ENCODE measurements at regions not wholly inside any gene's neighbourhood (a gene's known extent, or its start where the extent isn't known, plus 50 kb on each side); places are given as distances from the start of the nearest gene placed in this dataset.

DNA sequence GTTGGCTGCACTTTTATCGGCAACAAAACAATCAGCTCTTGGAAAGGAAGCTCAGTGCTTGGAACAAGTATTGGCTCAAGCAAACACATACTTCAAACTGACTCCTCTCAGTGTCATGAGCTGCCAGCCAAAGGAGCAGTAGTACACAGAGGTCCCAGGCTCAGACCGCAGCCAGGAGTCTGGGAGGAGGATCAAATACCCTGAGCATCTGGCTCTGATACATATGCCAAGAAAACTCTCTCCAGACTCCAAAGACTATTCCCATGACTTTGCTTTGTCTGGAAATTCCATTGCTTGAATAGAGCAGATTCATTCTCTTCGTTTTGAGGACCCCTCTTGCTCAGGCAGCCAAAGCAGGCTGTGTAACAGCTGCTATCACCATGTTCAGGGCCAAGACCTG, 501.6 kb upstream of the PSMD7 start:
- TF ChIP-seq, protein P1, sequence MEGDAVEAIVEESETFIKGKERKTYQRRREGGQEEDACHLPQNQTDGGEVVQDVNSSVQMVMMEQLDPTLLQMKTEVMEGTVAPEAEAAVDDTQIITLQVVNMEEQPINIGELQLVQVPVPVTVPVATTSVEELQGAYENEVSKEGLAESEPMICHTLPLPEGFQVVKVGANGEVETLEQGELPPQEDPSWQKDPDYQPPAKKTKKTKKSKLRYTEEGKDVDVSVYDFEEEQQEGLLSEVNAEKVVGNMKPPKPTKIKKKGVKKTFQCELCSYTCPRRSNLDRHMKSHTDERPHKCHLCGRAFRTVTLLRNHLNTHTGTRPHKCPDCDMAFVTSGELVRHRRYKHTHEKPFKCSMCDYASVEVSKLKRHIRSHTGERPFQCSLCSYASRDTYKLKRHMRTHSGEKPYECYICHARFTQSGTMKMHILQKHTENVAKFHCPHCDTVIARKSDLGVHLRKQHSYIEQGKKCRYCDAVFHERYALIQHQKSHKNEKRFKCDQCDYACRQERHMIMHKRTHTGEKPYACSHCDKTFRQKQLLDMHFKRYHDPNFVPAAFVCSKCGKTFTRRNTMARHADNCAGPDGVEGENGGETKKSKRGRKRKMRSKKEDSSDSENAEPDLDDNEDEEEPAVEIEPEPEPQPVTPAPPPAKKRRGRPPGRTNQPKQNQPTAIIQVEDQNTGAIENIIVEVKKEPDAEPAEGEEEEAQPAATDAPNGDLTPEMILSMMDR (IDR thresholded peaks at IDR 0.05; ENCODE audit: low read depth, low read length): no peak
- DNase-seq (ENCODE audit: low read depth, low spot score): no peak
- no peak overlapping the region for H3K4me3 ChIP-seq (ENCODE audit: low read depth, low read length)
- in situ Hi-C loops (cut with HindIII; ENCODE audit: low sequenced_read_pairs): no loop called here

DNA sequence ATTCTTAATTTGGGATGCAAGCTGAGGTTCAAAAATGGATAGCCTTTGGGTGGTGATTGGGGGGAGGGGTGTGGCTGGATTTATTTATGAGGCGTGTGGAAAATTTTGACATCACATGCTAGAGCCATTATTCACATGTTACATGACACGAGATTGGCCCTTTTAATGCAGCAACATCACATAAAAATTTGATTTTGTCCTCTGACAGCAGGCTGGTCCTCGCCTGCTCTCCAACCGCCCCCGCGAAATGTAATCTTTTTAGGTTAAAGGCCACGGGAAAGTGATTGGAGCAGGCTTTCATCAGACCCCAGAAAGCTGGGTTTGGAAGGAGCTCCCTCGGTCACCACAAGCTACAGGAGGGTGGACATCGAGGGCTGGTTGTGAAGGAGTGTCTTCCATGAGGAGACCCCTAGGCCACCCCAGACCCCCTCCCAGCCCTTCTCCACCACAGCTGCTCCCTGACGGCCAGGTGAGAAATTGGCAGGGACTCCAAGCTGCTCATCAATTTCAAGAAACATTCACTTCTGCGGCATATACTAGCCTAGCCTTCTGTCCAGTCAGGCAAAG, 502.7 kb upstream of the PSMD7 start:
- no peak for DNase-seq (ENCODE audit: low read depth, low spot score)
- TF ChIP-seq, protein P1 (IDR thresholded peaks at IDR 0.05; ENCODE audit: low read depth, low read length): no peak
- no peak overlapping the region for H3K4me3 ChIP-seq (ENCODE audit: low read depth, low read length)
- in situ Hi-C loops (cut with HindIII; ENCODE audit: low sequenced_read_pairs): no loop called here

DNA sequence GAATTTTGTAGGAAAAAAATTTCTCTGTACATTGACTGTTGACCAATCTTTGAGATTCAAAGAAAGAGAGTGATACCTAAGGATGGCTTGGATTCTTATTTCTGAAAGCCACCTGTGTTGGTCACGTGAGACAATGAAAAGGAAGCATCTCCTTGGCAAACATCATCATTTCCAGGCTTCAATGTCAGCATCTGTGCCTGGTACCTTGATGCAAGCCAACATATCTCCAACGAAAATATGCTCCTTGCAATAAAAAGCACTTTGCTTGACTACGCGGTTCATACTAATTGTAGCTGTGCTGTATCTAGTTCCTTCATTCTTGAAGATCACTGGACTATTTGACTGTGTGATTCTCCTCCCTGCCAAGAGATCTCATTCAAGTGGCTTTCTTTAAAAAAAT, 503.4 kb upstream of the PSMD7 start:
- no peak overlapping the region for H3K4me3 ChIP-seq (ENCODE audit: low read depth, low read length)
- in situ Hi-C loops (cut with HindIII; ENCODE audit: low sequenced_read_pairs): no loop called here
- TF ChIP-seq, protein P1 (IDR thresholded peaks at IDR 0.05; ENCODE audit: low read depth, low read length): no peak
- DNase-seq (ENCODE audit: low read depth, low spot score): no peak

DNA sequence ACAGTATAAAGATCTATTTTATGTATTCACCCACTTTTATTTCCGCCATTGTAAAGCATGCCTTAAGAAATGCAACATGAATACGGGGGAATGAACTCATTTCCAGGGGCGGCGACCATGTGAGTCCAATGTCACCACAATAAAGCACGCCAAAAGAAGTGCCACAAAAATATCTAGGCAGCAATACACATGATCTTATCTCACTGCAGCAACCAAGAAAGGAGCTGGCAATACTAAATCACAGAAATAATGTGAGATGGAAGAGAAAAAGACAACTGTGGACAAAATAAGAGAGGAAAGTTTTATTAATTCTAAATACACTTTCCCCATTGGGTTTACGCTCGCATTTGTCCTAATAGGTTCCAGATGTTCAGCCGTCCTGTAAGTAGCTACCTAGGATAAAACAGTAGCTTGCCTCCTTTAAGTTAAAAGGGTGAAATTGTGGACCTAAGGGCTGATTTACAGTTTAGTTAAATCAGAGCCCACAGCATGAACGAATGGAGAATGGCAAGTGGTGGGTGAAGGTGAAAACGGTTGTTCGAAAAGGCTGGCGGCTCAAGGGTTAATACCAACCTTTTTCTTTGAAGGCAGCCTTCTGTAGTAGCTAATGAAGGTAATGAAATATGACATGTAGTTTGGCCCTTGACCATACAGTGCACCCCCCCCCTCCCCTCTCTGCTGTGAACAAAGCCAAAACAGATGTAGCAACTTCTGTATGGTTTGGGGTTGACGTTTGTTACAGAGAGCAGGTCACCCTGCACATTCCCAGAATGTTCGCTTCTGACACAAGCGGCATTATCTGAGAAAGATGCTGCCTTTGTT, 504.2 kb upstream of the PSMD7 start:
- in situ Hi-C loops (cut with HindIII; ENCODE audit: low sequenced_read_pairs): no loop called here
- no peak overlapping the region for H3K4me3 ChIP-seq (ENCODE audit: low read depth, low read length)
- DNase-seq (ENCODE audit: low read depth, low spot score): no peak
- TF ChIP-seq, protein P1 (IDR thresholded peaks at IDR 0.05; ENCODE audit: low read depth, low read length): no peak

DNA sequence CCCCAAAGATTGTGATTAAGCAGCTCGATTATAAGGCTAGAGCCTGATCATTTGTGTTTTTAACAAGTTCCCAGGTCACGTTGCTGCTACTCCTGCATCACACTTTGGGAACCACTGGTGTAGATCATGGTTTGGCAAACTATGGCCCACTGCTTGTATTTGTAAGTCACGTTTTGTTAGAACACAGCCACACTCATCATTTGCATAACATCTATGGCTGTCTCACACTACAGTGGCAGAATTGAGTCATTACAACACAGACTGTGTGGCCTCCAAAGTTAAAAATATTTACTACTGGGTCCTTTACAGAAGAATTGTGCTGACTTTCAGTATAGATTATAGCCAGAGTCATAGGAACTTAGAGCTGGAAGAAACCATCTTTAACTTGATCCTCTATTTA, 515.3 kb upstream of the PSMD7 start:
- H3K4me3 ChIP-seq (ENCODE audit: low read depth, low read length): no peak overlapping the region
- no peak for DNase-seq (ENCODE audit: low read depth, low spot score)
- in situ Hi-C loops (cut with HindIII; ENCODE audit: low sequenced_read_pairs): no loop called here
- TF ChIP-seq, protein P1 (IDR thresholded peaks at IDR 0.05; ENCODE audit: low read depth, low read length): no peak

DNA sequence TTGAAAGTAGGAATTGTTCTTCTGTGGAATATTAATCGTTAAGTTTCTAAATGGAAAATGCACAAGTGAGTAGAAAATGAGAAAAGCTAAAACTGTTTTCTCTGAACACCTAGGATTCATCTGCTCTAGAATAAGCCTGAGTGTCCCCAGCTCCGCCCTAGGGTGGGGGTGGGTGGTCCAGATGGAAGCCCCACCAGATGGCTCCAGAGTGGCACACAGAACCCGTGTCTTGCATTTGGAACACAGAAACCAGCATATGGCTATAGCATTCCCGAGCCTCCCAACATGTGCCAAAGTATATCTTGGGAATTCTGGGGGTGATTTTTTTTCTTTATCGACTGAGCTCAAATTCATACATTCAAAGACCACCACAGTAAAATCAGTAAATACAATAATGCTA, 517.7 kb upstream of the PSMD7 start:
- DNase-seq (ENCODE audit: low read depth, low spot score): no peak
- in situ Hi-C loops (cut with HindIII; ENCODE audit: low sequenced_read_pairs): no loop called here
- TF ChIP-seq, protein P1 (IDR thresholded peaks at IDR 0.05; ENCODE audit: low read depth, low read length): no peak
- no peak overlapping the region for H3K4me3 ChIP-seq (ENCODE audit: low read depth, low read length)
